Type B pancreatic cell (in vitro differentiated cells): ENCODE measurements at regions not wholly inside any gene's neighbourhood (a gene's known extent, or its start where the extent isn't known, plus 50 kb on each side); places are given as distances from the start of the nearest gene placed in this dataset.

Experiments
- DNase-seq: peaks from one replicate; pipeline ENCODE4 v3.0.0; 2021; ENCODE audit warnings: mixed read lengths; ENCODE audit not compliant: unreplicated experiment; ENCODE audit errors: extremely low spot score
- H3K27ac Mint-ChIP-seq: 2 replicates; pipeline ENCODE4 v1.8.0; 2021; ENCODE audit warnings: mild to moderate bottlenecking, mixed read lengths
- H3K27me3 Mint-ChIP-seq: 2 replicates; pipeline ENCODE4 v1.8.0; 2021; ENCODE audit warnings: mixed read lengths
- H3K36me3 Mint-ChIP-seq: 2 replicates; pipeline ENCODE4 v1.8.0; 2021; ENCODE audit warnings: mixed read lengths
- H3K4me1 Mint-ChIP-seq: one replicate; pipeline ENCODE4 v1.8.0; 2021; ENCODE audit warnings: mixed read lengths; ENCODE audit not compliant: unreplicated experiment
- H3K4me3 Mint-ChIP-seq: 2 replicates; pipeline ENCODE4 v1.8.0; 2021; ENCODE audit warnings: mild to moderate bottlenecking, mixed read lengths
- H3K9me3 Mint-ChIP-seq: 2 replicates; pipeline ENCODE4 v1.8.0; 2021; ENCODE audit warnings: mixed read lengths
- TF ChIP-seq, protein P1 (sequence below): fragments of 200-600 bp; sonication (generic); conservative IDR thresholded peaks from 2 replicates; pipeline ENCODE4 v1.5.0; 2021; ENCODE audit warnings: antibody characterized with exemption, mild to moderate bottlenecking

DNA sequence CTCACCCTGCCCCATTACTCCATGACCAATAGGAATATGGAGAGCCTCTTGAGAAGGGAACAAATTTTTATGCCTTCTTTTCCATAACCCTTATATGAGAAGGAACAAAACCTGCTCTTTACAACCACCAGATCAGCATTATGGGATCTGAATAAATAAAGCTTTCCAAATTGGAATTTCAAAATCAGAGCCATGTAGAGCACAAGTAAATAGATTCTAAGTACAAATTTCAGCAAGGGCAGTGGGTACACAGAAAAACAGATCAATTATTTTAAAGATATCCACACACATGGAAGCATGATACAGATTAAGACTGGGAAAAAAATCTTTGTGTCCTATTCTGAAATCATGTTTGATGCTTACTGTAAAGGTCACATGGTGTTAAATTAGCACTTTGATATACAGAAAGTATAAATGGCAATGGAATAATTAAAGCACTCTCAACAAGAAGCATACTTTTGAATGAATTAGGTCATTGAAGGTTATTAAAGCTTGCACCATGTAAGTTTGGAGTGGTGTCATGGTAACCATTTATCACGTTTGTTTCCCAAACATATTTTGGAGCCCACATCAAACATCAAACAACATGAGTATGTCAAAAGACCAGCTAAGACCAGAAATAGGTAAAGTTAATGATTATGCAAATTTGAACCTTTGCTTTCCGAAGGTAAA is 75.9 kb upstream of the AVPR1A start:
- H3K4me1 Mint-ChIP-seq: no peaks in the 10 kb centered on the region
- no peaks in the 10 kb centered on the region for H3K36me3 Mint-ChIP-seq
- no peaks in the 10 kb centered on the region for H3K9me3 Mint-ChIP-seq
- TF ChIP-seq, protein P1, sequence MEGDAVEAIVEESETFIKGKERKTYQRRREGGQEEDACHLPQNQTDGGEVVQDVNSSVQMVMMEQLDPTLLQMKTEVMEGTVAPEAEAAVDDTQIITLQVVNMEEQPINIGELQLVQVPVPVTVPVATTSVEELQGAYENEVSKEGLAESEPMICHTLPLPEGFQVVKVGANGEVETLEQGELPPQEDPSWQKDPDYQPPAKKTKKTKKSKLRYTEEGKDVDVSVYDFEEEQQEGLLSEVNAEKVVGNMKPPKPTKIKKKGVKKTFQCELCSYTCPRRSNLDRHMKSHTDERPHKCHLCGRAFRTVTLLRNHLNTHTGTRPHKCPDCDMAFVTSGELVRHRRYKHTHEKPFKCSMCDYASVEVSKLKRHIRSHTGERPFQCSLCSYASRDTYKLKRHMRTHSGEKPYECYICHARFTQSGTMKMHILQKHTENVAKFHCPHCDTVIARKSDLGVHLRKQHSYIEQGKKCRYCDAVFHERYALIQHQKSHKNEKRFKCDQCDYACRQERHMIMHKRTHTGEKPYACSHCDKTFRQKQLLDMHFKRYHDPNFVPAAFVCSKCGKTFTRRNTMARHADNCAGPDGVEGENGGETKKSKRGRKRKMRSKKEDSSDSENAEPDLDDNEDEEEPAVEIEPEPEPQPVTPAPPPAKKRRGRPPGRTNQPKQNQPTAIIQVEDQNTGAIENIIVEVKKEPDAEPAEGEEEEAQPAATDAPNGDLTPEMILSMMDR: no peak
- H3K27me3 Mint-ChIP-seq: no peaks in the 10 kb centered on the region
- H3K4me3 Mint-ChIP-seq: no peak overlapping the region
- no peak for DNase-seq
- no peak overlapping the region for H3K27ac Mint-ChIP-seq

GRCh38 chr12:63224396-63224795 is 73.4 kb upstream of the AVPR1A start:
- no peaks in the 10 kb centered on the region for H3K27me3 Mint-ChIP-seq
- DNase-seq: no peak
- H3K4me3 Mint-ChIP-seq: no peak overlapping the region
- TF ChIP-seq, protein P1: no peak
- H3K36me3 Mint-ChIP-seq: no peaks in the 10 kb centered on the region
- H3K4me1 Mint-ChIP-seq: no peaks in the 10 kb centered on the region
- no peaks in the 10 kb centered on the region for H3K9me3 Mint-ChIP-seq
- no peak overlapping the region for H3K27ac Mint-ChIP-seq

DNA sequence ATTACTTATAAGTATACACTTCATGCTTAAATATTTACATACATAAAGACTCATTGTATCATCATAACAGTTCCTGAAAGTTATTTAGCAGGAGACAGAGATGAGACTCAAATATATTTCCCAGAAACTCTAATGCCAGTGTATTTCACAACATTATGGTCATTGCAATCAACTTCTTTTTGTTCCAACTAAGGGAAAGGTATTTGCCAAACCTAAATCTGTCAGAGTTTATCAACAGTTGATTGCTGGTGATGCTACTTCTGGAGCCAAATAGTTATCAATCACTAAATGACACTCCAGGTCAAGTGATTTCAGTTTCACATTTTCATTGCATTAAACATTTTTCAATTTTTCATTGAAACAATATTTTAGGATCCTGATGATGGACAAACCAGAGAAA is 72.1 kb upstream of the AVPR1A start:
- no peaks in the 10 kb centered on the region for H3K9me3 Mint-ChIP-seq
- H3K4me3 Mint-ChIP-seq: no peak overlapping the region
- H3K27ac Mint-ChIP-seq: no peak overlapping the region
- DNase-seq: no peak
- TF ChIP-seq, protein P1: no peak
- no peaks in the 10 kb centered on the region for H3K36me3 Mint-ChIP-seq
- H3K27me3 Mint-ChIP-seq: no peaks in the 10 kb centered on the region
- no peaks in the 10 kb centered on the region for H3K4me1 Mint-ChIP-seq

- TF ChIP-seq, protein P1: no peak
- H3K9me3 Mint-ChIP-seq: no peaks in the 10 kb centered on the region
- no peak for DNase-seq
- H3K4me3 Mint-ChIP-seq: no peak overlapping the region
- no peak overlapping the region for H3K27ac Mint-ChIP-seq
- no peaks in the 10 kb centered on the region for H3K27me3 Mint-ChIP-seq
- H3K36me3 Mint-ChIP-seq: no peaks in the 10 kb centered on the region
- no peaks in the 10 kb centered on the region for H3K4me1 Mint-ChIP-seq
Observed at GRCh38 chr12:63222582-63222981, 71.6 kb upstream of the AVPR1A start.

GRCh38 chr12:63220921-63221320 is 69.9 kb upstream of the AVPR1A start:
- no peak overlapping the region for H3K27ac Mint-ChIP-seq
- no peaks in the 10 kb centered on the region for H3K27me3 Mint-ChIP-seq
- TF ChIP-seq, protein P1: no peak
- no peaks in the 10 kb centered on the region for H3K9me3 Mint-ChIP-seq
- no peak for DNase-seq
- no peaks in the 10 kb centered on the region for H3K36me3 Mint-ChIP-seq
- no peak overlapping the region for H3K4me3 Mint-ChIP-seq
- no peaks in the 10 kb centered on the region for H3K4me1 Mint-ChIP-seq

DNA sequence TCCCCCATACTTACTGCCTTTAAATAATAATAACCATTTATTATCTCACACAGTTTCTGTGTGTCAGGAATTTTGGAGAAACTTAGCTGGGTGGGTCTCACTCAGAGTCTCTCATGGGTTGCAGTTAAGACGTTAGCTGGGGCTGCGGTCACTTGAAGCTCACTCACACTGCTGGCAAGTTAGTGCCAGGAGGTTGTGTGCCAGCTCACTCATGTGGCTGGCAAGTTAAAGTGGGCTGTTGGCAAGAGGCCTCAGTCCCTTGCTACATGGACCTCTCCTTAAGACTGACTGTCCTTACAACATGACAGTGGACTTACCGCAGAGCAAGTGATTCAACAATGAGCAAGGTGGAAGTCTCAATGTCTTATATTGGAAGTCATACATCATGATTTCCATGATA is 61.3 kb upstream of the AVPR1A start:
- Mint-ChIP-seq H3K27me3 (peaks cover 4% of the 10 kb centered on the region), H3K4me3 (no peak overlapping the region), H3K36me3 (no peaks in the 10 kb centered on the region), H3K27ac (no peak overlapping the region), H3K4me1 (no peaks in the 10 kb centered on the region), H3K9me3 (no peaks in the 10 kb centered on the region)
- DNase-seq: no peak
- TF ChIP-seq, protein P1: no peak
